ENCODE measurements at regions not wholly inside any gene's neighbourhood (a gene's known extent, or its start where the extent isn't known, plus 50 kb on each side); places are given as distances from the start of the nearest gene placed in this dataset.
"Not testable (repeated sequence)": the region's sequence is repeated elsewhere in the genome, so short reads cannot be mapped to it uniquely, and the experiment has no call there.

- Histone ChIP-seq H3K27ac (peak overlapping the region; percentile 86 to 93 (median 88)), H3K36me3 (no peaks in the 10 kb centered on the region), H3K9me3 (no peaks in the 10 kb centered on the region), H3K4me3 (peak overlapping the region; percentile 37 to 58 (median 54)), H3K4me1 (peaks cover 0 to 3% (median 0%) of the 10 kb centered on the region in 4 donors), H3K27me3 (no peaks in the 10 kb centered on the region)
- intact Hi-C loops (cut with DNase I): loop anchor here (5.0 to 10.0 kb wide), 4 partner anchors 354 to 1477 kb away; partner anchors contain the start of genes FAM120C, HUWE1 and MAGED2
- no peak for TF ChIP-seq POLR2A (IDR thresholded peaks at IDR 0.05)
- TF ChIP-seq POLR2AphosphoS5 (IDR thresholded peaks at IDR 0.05): no peak
- TF ChIP-seq EP300 (IDR thresholded peaks at IDR 0.05): no peak
- TF ChIP-seq, protein P1, sequence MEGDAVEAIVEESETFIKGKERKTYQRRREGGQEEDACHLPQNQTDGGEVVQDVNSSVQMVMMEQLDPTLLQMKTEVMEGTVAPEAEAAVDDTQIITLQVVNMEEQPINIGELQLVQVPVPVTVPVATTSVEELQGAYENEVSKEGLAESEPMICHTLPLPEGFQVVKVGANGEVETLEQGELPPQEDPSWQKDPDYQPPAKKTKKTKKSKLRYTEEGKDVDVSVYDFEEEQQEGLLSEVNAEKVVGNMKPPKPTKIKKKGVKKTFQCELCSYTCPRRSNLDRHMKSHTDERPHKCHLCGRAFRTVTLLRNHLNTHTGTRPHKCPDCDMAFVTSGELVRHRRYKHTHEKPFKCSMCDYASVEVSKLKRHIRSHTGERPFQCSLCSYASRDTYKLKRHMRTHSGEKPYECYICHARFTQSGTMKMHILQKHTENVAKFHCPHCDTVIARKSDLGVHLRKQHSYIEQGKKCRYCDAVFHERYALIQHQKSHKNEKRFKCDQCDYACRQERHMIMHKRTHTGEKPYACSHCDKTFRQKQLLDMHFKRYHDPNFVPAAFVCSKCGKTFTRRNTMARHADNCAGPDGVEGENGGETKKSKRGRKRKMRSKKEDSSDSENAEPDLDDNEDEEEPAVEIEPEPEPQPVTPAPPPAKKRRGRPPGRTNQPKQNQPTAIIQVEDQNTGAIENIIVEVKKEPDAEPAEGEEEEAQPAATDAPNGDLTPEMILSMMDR (IDR thresholded peaks at IDR 0.05): no peak
- 10 to 11% methylated on average over 12 of the region's 12 CpGs for WGBS, 2 donors
- DNase-seq: no peak
Measured at GRCh38 chrX:55161581-55161980, 58.6 kb upstream of the PAGE5 start.

GRCh38 chrX:55163171-55163570 is 57.0 kb upstream of the PAGE5 start:
- intact Hi-C loops (cut with DNase I): loop anchor here (5.0 to 10.0 kb wide), 4 partner anchors 356 to 1478 kb away; partner anchors contain the start of genes FAM120C, HUWE1 and MAGED2
- H3K27ac ChIP-seq: no peak overlapping the region
- H3K9me3 ChIP-seq: no peaks in the 10 kb centered on the region
- peaks cover 0 to 3% (median 0%) of the 10 kb centered on the region in 4 donors for H3K4me1 ChIP-seq
- WGBS, 2 donors: 92 to 94% methylated on average over 3 of the region's 3 CpGs
- DNase-seq: no peak
- H3K4me3 ChIP-seq: no peak overlapping the region
- no peaks in the 10 kb centered on the region for H3K36me3 ChIP-seq
- TF ChIP-seq EP300 (IDR thresholded peaks at IDR 0.05) (no peak), POLR2A (IDR thresholded peaks at IDR 0.05) (no peak), POLR2AphosphoS5 (IDR thresholded peaks at IDR 0.05) (no peak)
- TF ChIP-seq, protein P1 (IDR thresholded peaks at IDR 0.05): no peak
- H3K27me3 ChIP-seq: no peaks in the 10 kb centered on the region

GRCh38 chrX:55165026-55165425 is 55.1 kb upstream of the PAGE5 start:
- not testable (repeated sequence) for H3K27me3 ChIP-seq, H3K36me3 ChIP-seq, H3K4me3 ChIP-seq, H3K27ac ChIP-seq, H3K4me1 ChIP-seq, DNase-seq, H3K9me3 ChIP-seq
- intact Hi-C loops (cut with DNase I): loop anchor here (10.0 kb wide), 1 partner anchor 1480 kb away; the partner anchor contains the start of gene HUWE1
- WGBS, 2 donors: 88 to 94% methylated on average over 4 of the region's 4 CpGs

DNA sequence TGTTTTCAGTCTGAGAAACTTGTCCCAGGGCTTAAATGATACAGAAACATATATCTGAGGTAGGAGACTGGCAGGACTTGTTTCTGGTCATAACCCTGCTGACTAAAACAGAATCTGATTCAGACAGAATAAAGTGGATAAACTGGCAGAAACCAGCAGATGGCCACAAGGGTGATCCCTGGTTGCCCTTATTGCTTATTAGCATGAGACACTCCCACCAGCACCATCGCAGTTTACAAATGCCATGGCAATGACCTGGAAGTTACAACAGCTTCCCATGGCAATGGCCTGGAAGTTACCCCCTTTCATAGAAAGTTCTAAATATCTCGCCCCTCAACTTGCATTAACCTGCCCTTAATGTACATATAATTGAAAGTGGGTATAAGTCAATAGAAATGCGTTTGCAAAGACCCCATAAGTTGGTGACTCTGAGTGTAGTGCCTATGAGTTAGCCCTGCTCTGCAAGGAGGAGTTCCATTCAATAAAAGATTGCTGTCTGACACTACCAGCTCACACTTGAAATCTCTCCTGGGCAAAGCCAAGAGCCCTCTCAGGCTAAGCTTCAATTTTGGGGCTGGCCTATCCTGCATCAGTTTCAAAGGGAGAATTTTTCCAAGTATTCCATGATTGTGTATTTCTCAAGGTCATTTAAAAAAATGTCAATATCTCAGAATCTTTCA is 52.9 kb upstream of the PAGE5 start:
- no peaks in the 10 kb centered on the region for H3K9me3 ChIP-seq
- no peak overlapping the region for H3K4me3 ChIP-seq
- 78 to 86% methylated on average over 3 of the region's 3 CpGs for WGBS, 2 donors
- no peak overlapping the region for H3K27ac ChIP-seq
- no peak for DNase-seq
- TF ChIP-seq POLR2A (IDR thresholded peaks at IDR 0.05): no peak
- TF ChIP-seq, protein P1 (IDR thresholded peaks at IDR 0.05): no peak
- TF ChIP-seq POLR2AphosphoS5 (IDR thresholded peaks at IDR 0.05): no peak
- no peak for TF ChIP-seq EP300 (IDR thresholded peaks at IDR 0.05)
- intact Hi-C loops (cut with DNase I): loop anchor here (10.0 kb wide), 1 partner anchor 1482 kb away; the partner anchor contains the start of gene HUWE1
- H3K36me3 ChIP-seq: no peaks in the 10 kb centered on the region
- no peaks in the 10 kb centered on the region for H3K27me3 ChIP-seq
- no peaks in the 10 kb centered on the region for H3K4me1 ChIP-seq

- H3K27ac ChIP-seq: no peak overlapping the region
- H3K9me3 ChIP-seq: no peaks in the 10 kb centered on the region
- no peaks in the 10 kb centered on the region for H3K4me1 ChIP-seq
- H3K4me3 ChIP-seq: no peak overlapping the region
- intact Hi-C loops (cut with DNase I): loop anchor here (10.0 kb wide), 1 partner anchor 1483 kb away; the partner anchor contains the start of gene HUWE1
- H3K36me3 ChIP-seq: no peaks in the 10 kb centered on the region
- 88 to 93% methylated on average over 4 of the region's 4 CpGs for WGBS, 2 donors
- H3K27me3 ChIP-seq: no peaks in the 10 kb centered on the region
- TF ChIP-seq EP300 (IDR thresholded peaks at IDR 0.05) (no peak), POLR2AphosphoS5 (IDR thresholded peaks at IDR 0.05) (no peak), POLR2A (IDR thresholded peaks at IDR 0.05) (no peak)
- TF ChIP-seq, protein P1 (IDR thresholded peaks at IDR 0.05): no peak
- no peak for DNase-seq
Measured at GRCh38 chrX:55167901-55168300, 52.2 kb upstream of the PAGE5 start.

Measured in sigmoid colon (tissue), 6 donors.